WERI-Rb-1 (cell line): ENCODE measurements at regions not wholly inside any gene's neighbourhood (a gene's known extent, or its start where the extent isn't known, plus 50 kb on each side); places are given as distances from the start of the nearest gene placed in this dataset.
"Not testable (repeated sequence)": the region's sequence is repeated elsewhere in the genome, so short reads cannot be mapped to it uniquely, and the experiment has no call there.

Experiments
- DNase-seq: peaks from one replicate; pipeline ENCODE4 v3.0.0-alpha.2; 2020
- H3K27ac ChIP-seq: fragments of 250-450 bp; sonication (Bioruptor Pico); 2 replicates; pipeline ENCODE4 v1.5.1; 2020; ENCODE audit warnings: mild to moderate bottlenecking, moderate library complexity
- H3K27me3 ChIP-seq: fragments of 250-450 bp; sonication (Bioruptor Pico); 2 replicates; pipeline ENCODE4 v1.5.1; 2021; ENCODE audit warnings: mild to moderate bottlenecking, low read depth, moderate library complexity; ENCODE audit not compliant: insufficient read depth, severe bottlenecking
- H3K36me3 ChIP-seq: fragments of 250-450 bp; sonication (Bioruptor Pico); 2 replicates; pipeline ENCODE4 v1.5.1; 2020; ENCODE audit warnings: mild to moderate bottlenecking, moderate library complexity
- H3K4me3 ChIP-seq: 2 replicates; pipeline ENCODE4 v1.5.1; 2011; ENCODE audit warnings: low read depth, mild to moderate bottlenecking, control low read depth, low read length
- H3K9me3 ChIP-seq: fragments of 250-450 bp; sonication (Bioruptor Pico); 2 replicates; pipeline ENCODE4 v1.5.1; 2021; ENCODE audit warnings: mild to moderate bottlenecking, moderate library complexity; ENCODE audit not compliant: severe bottlenecking

DNA sequence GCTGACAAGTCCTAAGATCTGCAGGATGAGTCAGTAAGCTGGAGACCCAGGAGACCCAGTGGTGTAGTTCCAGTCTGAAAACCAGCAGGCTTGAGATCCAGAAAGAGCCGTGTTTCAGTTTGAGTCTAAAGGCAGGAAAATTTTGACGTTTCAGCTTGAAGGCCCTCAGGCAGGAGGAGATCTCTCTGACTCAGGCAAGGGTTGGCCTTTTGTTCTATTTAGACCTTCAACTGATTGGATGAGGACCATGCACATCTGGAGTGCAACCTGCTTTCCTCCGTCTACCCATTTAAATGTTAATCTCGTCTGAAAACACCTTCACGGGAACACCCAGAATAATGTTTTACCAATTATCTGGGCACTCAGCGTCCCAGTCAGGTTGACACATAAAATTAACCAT, 69.5 kb downstream of the NPIPA7 start:
- DNase-seq, H3K36me3 ChIP-seq, H3K4me3 ChIP-seq, H3K27ac ChIP-seq, H3K27me3 ChIP-seq, H3K9me3 ChIP-seq: not testable (repeated sequence)

DNA sequence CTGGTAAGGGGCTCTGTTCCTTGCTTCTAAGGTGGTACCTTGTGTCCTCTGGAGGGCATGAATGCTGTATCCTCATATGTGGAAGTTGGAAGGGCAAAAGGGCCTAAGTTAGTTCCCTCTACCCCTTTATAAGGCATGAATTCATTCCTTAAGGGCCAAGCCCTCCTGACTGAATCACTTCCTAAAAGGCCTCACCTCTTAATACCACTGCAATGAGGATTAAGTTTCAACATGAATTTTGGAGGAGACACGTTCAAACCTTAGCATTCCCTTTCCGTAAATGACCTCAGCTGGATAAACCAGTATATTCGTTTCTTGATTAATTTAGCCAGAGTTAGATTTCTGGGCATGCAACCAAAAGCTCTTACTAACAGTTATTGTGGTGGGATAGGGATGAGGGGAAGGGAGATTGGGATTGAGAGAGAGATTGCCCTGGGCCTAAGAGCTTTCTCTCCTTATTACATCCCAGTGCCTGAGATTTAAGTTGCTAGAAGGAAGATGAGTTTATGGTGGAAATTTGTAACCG, 70.8 kb downstream of the NPIPA7 start:
- not testable (repeated sequence) for DNase-seq, H3K36me3 ChIP-seq

DNA sequence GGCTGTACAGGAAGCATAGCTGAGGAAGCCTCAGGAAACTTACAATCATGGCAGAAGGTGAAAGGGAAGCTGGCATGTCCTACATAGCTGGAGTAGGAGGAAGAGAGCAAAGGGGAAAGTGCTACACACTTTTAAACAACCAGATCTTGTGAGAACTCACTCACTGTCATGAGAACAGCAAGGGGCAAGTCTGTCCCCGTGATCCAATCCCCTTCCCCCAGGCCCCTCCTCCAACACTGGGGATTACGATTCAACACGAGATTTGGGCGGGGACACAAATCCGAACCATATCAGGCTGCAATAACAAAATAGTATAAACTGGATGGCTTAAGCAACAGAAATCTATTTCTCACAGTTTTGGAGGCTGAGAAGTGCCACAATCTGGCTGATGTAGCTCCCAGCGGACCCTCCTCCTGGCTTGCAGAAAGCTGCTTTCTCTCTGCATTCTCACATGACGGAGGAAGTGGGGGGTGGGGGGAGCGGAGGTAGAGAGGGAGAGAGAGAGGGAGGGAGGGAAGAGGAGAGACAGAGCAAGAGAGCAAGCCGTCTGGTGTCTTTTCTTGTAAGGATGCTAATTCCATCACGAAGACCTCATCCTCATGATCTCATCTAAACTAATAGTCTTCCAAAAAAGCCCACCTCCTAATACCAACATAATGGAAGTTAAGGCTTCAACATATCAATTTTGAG, 72.9 kb downstream of the NPIPA7 start:
- not testable (repeated sequence) for H3K27me3 ChIP-seq, DNase-seq, H3K4me3 ChIP-seq, H3K9me3 ChIP-seq, H3K36me3 ChIP-seq, H3K27ac ChIP-seq

More for the DNA sequence above, 70.8 kb downstream of the NPIPA7 start:
- not testable (repeated sequence) for H3K27me3 ChIP-seq, H3K27ac ChIP-seq, H3K4me3 ChIP-seq, H3K9me3 ChIP-seq

DNA sequence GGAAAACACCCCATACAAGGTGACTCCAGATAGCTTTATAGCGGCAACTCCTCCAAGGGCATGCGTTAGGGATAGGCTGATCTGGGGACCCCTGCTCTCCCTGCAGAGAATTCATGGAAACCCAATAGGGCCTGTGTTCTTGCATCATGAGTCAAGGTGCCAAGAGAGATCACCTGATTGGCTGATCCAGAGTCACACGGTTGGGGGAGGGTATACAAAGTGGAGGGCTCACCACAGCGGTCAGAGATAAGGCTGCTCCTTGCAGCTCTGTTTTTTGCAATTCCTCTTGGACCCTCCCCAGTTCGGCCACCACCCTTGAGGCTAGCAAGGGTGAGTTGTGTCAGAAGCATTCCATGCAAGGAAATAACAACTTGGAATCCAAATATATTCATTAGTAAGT, 79.6 kb downstream of the NPIPA7 start:
- H3K27ac ChIP-seq, H3K27me3 ChIP-seq, H3K36me3 ChIP-seq, H3K9me3 ChIP-seq, H3K4me3 ChIP-seq, DNase-seq: not testable (repeated sequence)

DNA sequence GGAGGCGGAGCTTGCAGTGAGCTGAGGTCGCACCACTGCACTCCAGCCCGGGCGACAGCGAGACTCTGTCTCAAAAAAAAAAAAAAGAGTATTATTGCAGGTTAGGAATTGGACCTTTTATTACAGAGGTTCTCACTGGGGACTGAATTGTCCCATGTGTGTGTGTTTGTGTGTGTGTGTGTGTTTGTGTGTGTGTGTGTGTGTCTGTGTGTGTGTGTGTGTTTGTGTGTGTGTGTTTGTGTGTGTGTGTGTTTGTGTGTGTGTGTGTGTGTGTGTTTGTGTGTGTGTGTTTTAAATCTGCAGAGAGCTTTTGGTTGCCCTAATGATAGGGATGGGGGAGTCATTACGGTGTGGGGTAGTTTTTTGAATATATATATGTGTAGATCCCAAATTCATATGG, 84.9 kb downstream of the NPIPA7 start:
- not testable (repeated sequence) for H3K4me3 ChIP-seq, DNase-seq, H3K9me3 ChIP-seq, H3K27me3 ChIP-seq, H3K27ac ChIP-seq, H3K36me3 ChIP-seq

DNA sequence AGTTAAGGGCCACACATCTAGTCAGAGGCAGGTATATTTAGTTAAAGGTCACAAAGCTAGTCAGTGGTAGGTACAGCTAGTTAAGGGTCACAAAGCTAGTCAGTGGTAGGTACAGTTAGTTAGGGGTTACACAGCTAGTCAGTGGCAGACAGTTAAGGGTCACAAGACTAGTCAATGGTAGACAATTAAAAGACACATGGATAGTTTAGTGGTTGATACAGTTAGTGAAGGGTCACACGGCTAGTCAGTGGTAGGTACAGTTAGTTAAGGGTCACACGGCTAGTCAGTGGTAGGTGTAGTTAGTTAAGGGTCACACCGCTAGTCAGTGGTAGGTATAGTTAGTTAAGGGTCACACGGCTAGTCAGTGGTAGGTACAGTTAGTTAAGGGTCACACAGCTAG, 110.0 kb downstream of the NPIPA7 start:
- not testable (repeated sequence) for DNase-seq, H3K27ac ChIP-seq, H3K27me3 ChIP-seq, H3K9me3 ChIP-seq, H3K4me3 ChIP-seq, H3K36me3 ChIP-seq

DNA sequence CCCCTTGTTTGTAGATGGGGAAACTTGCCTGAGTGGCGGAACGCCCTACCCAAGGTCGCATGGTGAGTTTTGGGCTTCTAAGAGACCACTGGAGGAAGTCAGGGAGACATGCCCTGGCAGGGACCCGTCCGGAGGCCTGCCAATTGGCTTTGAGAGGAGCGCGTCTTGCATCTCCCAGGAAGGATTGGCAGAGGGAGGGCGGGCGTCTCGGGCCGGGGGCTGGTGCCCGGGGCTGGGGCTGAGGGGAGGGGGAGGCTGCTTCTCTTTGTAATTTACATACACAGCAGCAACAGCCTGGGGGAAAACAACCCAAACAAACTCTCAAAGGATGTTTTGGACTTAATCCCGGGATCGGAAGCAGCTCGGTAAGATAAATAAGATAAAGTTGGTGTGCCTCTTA, 110.5 kb downstream of the NPIPA7 start:
- not testable (repeated sequence) for H3K9me3 ChIP-seq, DNase-seq, H3K27ac ChIP-seq, H3K36me3 ChIP-seq, H3K27me3 ChIP-seq, H3K4me3 ChIP-seq

DNA sequence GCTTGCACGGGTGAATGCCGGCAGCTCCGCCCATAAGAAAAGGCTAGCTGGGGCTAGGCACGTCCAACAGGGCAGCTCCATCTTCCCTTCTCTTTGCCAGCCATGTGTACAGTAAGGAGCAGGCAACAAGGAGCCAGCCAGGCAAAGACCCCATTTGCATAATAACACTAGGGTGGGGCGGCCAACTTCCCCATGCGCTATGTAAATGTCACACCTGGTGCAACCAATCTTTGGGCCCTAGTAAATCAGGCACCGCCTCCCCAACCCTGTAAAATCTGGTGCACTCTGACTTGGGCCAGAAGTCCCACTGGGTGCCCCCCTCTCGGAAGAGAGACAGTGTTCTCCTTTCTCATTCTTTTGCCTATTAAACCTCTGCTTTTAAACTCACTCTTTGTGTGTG, 115.2 kb downstream of the NPIPA7 start:
- not testable (repeated sequence) for H3K27ac ChIP-seq, H3K4me3 ChIP-seq, H3K27me3 ChIP-seq, H3K9me3 ChIP-seq, H3K36me3 ChIP-seq, DNase-seq

DNA sequence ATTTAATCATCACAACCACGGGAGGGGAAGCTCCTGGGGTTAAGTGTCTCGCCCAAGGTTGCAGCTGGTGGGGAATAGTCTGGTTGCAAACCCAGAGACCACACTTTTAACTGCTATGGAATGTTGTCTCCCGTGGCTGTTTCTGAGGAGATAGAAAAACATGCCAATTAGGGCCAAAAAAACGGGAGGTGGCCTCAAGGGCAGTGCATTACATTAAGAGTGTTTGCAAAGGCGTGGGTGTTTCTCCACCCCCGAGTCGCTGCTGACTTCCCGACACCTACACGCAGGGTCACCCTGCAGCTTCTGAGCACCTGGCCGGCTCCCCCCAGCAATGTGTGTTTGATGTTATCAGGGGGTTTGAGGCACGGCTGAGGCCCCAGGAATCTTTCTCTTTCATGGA, 116.1 kb downstream of the NPIPA7 start:
- not testable (repeated sequence) for H3K4me3 ChIP-seq, DNase-seq, H3K36me3 ChIP-seq, H3K27ac ChIP-seq, H3K27me3 ChIP-seq, H3K9me3 ChIP-seq

DNA sequence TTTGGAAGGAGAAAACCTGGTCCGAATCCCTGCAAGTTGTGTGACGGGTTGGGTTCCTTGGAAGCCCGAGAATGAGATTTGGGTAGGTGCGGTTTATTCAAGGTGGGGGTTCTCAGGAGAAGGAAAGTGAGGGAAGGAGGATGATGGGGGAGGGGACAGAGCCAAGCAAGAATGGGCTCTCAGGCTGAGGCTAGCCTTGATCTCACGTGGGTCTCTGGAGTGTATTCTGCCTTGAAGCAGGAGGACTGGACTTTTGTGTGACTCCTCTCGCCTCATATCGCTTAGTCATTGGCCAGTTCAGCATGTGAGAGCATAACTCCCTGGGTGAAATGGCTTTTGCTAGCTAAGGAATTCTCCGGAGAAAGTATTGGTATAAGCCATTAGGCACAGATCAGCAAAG, 120.9 kb downstream of the NPIPA7 start:
- not testable (repeated sequence) for H3K4me3 ChIP-seq, H3K27me3 ChIP-seq, H3K27ac ChIP-seq, H3K36me3 ChIP-seq, DNase-seq, H3K9me3 ChIP-seq

DNA sequence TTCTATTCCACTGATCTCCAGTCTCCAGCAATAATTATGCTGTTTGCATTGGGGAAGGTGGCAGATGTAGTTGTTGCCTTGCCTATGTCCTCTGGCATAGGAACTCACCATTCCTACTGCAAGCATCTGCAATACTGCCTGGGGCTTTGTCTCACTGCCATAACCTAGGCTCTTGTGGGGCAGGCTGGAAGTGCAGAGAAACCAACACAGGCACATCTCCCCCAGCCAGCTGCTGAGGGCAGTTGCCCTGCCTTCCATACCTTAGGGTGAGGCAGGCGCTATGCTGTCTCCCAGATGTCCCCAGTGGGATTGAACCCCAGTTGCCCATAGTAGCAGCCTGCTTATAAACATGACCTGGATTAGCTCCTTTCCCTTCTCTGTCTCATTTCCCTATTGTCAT, 128.1 kb downstream of the NPIPA7 start:
- not testable (repeated sequence) for H3K27ac ChIP-seq, H3K27me3 ChIP-seq, H3K36me3 ChIP-seq, H3K9me3 ChIP-seq, DNase-seq, H3K4me3 ChIP-seq

DNA sequence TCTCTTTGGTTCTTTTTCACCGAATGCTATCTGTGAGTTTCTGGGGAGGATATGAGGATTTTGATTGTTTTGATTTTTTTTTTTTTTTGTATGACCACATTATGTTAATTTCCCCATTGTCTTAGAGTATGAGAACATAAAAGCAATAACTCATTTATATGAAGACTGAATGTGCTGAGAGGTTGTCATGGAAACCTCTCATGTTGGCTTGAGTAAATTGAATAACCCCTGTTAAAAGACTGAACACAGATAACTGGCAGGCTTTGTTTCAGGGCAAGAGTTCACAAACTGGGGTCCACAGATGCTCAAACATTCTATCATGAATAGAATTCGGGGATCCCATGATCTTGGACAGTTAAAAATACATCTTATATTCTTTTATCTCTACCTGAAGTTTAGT, 129.4 kb downstream of the NPIPA7 start:
- DNase-seq, H3K27me3 ChIP-seq, H3K27ac ChIP-seq, H3K36me3 ChIP-seq, H3K4me3 ChIP-seq, H3K9me3 ChIP-seq: not testable (repeated sequence)

DNA sequence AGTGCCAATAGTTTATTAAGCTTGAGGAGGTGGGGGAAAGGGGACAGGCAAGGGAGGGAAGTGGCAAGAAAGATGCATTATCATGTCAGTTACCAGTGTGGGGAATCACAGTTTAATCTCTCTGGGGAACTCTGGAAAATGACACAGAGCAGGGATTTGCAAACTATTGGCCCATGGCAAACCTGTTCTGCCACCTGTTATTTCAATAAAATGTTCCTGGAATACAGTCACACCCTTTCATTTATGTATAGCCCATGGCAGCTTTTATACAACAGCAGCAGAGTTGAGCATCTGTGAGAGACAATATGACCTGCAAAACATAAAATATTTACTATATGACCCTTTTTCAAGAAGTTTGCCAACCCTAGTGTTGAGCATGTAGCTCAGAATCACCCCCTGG, 140.5 kb downstream of the NPIPA7 start:
- DNase-seq, H3K4me3 ChIP-seq, H3K36me3 ChIP-seq, H3K27me3 ChIP-seq, H3K27ac ChIP-seq, H3K9me3 ChIP-seq: not testable (repeated sequence)

DNA sequence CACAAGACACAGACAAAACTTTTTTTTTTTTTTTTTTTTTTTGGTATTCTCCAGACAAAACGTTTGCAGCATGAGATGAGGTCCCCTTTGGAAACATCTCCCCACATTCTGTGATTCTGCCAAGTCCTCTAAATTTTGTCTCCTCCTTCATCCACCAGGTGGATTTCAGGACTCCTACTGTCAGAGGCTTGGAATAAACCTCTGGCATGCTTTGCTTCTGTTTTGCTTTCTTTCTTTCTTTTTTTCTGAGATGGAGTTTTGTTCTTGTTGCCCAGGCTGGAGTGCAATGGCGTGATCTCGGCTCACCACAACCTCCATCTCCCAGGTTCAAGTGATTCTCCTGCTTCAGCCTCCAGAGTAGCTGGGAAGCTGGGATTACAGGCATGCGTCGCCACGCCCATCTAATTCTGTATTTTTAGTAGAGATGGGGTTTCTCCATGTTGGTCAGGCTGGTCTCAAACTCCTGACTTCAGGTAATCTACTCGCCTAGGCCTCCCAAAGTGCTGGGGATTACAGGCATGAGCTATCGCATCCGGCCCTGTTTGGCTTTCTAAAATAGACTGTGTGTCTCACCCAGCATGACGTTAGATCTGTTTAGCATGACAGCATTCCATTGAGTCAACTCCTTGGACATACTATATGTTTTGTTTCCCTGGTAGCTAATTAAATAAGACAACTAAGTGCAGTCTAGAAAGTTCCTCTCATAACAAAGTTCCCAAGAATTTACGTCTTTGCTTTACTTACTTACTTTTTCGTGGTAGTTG, 142.5 kb downstream of the NPIPA7 start:
- H3K4me3 ChIP-seq, H3K27me3 ChIP-seq, H3K36me3 ChIP-seq, H3K27ac ChIP-seq, H3K9me3 ChIP-seq, DNase-seq: not testable (repeated sequence)

DNA sequence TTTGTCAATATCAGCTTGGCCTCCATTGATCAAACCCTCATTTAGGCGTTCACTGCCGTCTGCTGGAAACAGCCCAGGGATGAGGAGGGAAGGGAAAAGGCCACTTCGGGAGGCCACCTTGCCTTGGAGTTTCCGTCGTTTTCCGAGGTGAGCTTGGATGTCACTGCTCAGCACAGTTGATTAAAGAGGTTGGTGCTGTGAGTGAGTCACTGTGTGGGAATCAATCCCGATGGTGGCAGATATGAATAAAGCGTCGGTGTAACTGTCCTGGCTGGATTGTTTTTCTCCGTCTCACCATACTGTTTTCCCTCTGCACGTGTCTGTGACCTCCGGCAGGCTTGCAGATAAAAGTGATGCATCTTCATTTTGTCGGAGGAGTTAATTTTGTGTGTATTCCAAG, 148.1 kb downstream of the NPIPA7 start:
- not testable (repeated sequence) for H3K4me3 ChIP-seq, H3K27ac ChIP-seq, DNase-seq, H3K36me3 ChIP-seq, H3K9me3 ChIP-seq, H3K27me3 ChIP-seq
